Stimulated activated effector memory CD8-positive, alpha-beta T cell treated with anti-CD3 and anti-CD28 coated beads, Interleukin-12 subunit alpha, Interleukin-12 subunit beta, amount 100 ng/mL, for 72 hours (primary cell): ENCODE measurements at regions not wholly inside any gene's neighbourhood (a gene's known extent, or its start where the extent isn't known, plus 50 kb on each side); places are given as distances from the start of the nearest gene placed in this dataset.
A peak's percentile ranks its signal among the peaks of the same experiment; 100 is the strongest.

Experiments
- ATAC-seq: fragments of 150-1000 bp; cut with Tn5 transposase; 2 replicates; pipeline ENCODE4 v1.10.0; 2021
- DNase-seq, 2 donors: peaks; one replicate each; pipeline ENCODE4 v3.0.0; 2021 to 2022; ENCODE audit warnings: low spot score in 2 of 2
- H3K27ac Mint-ChIP-seq: one replicate; pipeline ENCODE4 v1.8.0; 2022; ENCODE audit warnings: mild to moderate bottlenecking, mixed read lengths
- H3K36me3 Mint-ChIP-seq: one replicate; pipeline ENCODE4 v1.8.0; 2022; ENCODE audit warnings: mild to moderate bottlenecking, mixed read lengths
- H3K4me1 Mint-ChIP-seq: one replicate; pipeline ENCODE4 v1.8.0; 2022; ENCODE audit warnings: mixed read lengths
- H3K4me3 Mint-ChIP-seq: one replicate; pipeline ENCODE4 v1.8.0; 2022; ENCODE audit warnings: mild to moderate bottlenecking, mixed read lengths
- H3K9me3 Mint-ChIP-seq: one replicate; pipeline ENCODE4 v1.8.0; 2022; ENCODE audit warnings: mixed read lengths

DNA sequence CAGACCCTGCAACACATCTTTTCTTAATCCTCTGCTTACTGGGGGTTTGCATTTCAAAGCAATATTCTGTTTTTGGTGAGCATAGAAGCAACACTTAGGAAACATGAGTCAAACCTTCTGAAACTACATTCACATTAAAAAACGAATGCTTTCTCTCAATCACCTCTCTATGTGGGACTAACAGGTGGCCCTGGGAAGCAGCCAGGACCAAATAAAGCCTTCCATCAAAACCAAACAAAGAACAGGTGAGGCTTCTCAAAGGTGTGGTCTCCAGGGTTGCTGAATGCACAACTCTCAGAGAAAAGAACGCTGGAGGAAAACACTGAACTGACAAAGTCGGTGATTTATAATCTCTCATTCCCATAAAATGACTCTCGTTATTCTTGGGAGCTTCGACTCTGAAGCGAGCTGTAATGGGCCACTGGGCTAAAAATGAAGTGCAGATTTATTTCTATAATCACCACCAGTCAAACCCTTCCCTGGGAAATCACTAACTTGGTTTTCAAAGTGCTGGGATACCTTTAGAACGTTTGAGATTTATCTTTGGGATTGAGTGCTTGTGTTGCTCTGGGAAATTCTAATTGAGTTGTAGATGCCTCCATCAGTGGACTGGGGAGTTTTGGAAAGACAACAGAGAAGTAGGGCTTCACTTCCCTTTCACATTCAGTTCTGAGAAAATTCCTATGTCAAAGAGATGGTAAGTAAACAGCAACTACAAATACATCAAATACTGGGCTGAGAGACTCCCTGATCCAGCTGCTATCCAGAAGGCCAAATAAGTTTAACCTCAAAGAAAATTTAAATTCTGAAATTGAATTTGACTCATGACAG lies 262.0 kb upstream of the TMPO start:
- no peaks in the 10 kb centered on the region for H3K9me3 Mint-ChIP-seq
- ATAC-seq: no peak
- H3K4me1 Mint-ChIP-seq: no peaks in the 10 kb centered on the region
- no peak overlapping the region for H3K4me3 Mint-ChIP-seq
- no peaks in the 10 kb centered on the region for H3K36me3 Mint-ChIP-seq
- no peak overlapping the region for H3K27ac Mint-ChIP-seq
- no peak for DNase-seq

DNA sequence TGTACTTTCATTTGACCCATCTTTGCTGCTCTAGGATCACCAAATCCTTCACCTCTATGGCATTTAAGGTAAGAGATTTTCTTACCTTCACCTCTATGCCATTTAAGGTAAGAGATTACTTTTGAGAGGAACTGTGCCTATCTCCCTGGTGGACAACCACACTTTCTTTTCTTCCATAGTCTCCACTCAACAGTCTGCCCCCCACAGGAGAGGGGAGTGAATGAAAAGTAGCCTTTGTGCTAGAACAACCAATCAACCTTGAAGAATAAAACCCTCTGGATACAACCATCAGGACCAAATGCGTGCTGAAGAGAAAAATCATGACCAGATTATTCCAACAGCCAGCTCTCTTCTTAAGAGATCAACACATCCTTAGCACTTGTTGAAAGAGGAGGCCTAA lies 258.6 kb upstream of the TMPO start:
- no peaks in the 10 kb centered on the region for H3K9me3 Mint-ChIP-seq
- ATAC-seq (no peak), DNase-seq (no peak)
- no peak overlapping the region for H3K4me3 Mint-ChIP-seq
- no peak overlapping the region for H3K27ac Mint-ChIP-seq
- no peaks in the 10 kb centered on the region for H3K4me1 Mint-ChIP-seq
- no peaks in the 10 kb centered on the region for H3K36me3 Mint-ChIP-seq

DNA sequence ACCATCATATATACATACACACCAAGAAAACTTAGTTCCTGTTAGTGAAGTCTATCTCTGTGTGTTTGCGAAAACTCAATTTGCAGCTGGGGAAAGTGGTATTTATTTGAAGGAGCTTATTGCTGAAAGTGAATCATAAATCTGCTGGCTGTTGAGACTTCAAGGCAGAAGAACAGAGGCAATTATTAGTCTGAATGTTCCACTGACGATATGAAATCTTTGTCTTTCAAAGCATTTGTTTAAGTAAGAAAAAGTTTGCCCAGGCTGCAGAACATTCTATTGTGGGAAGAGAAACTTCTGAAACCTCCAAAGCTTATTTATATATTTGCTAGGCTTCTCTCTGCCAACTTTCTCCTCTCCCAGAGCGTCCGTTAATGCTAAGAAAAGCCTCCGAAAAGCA lies 255.7 kb upstream of the TMPO start:
- H3K36me3 Mint-ChIP-seq: no peaks in the 10 kb centered on the region
- no peak overlapping the region for H3K4me3 Mint-ChIP-seq
- H3K27ac Mint-ChIP-seq: no peak overlapping the region
- H3K4me1 Mint-ChIP-seq: no peaks in the 10 kb centered on the region
- no peak for DNase-seq
- no peak for ATAC-seq
- no peaks in the 10 kb centered on the region for H3K9me3 Mint-ChIP-seq

DNA sequence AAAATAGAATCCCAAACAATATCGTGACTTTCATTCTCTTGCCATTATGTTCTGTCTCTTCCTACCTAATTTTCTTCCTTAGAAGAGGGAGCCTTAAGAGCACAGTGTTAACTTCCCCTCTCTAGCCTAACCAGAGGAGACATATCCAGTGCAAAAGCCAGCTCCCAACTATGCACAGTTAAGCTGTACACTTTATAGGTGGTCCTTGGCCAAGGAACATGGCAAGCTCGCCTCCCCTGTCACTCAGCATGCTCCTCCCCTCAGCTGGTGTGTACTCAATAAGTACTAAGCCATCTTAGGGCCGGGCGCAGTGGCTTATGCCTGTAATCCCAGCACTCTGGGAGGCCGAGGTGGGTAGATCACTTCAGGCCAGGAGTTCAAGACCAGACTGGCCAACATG lies 255.1 kb upstream of the TMPO start:
- H3K9me3 Mint-ChIP-seq: no peaks in the 10 kb centered on the region
- H3K4me1 Mint-ChIP-seq: no peaks in the 10 kb centered on the region
- H3K4me3 Mint-ChIP-seq: no peak overlapping the region
- H3K36me3 Mint-ChIP-seq: no peaks in the 10 kb centered on the region
- DNase-seq: no peak
- no peak overlapping the region for H3K27ac Mint-ChIP-seq
- no peak for ATAC-seq

DNA sequence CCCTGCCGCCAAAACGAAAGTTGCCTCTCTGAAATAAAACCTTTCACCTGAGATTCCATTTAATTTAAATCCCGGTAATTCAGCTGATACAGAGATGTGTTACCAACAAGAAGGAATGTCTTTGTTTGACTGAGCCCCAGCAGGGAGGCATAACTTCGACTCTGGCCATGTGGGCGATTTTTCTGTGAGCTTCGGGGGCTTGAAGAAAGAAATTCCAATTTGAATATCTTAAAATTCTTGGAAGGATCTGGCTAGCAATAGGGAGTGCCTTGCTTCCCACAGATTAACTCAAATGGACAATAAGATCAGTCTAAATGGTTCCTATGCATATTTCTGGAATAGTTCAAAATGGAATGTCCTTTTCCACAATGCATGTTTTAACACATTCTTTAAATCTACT lies 252.5 kb upstream of the TMPO start:
- peaks cover 3% of the 10 kb centered on the region for H3K9me3 Mint-ChIP-seq

DNA sequence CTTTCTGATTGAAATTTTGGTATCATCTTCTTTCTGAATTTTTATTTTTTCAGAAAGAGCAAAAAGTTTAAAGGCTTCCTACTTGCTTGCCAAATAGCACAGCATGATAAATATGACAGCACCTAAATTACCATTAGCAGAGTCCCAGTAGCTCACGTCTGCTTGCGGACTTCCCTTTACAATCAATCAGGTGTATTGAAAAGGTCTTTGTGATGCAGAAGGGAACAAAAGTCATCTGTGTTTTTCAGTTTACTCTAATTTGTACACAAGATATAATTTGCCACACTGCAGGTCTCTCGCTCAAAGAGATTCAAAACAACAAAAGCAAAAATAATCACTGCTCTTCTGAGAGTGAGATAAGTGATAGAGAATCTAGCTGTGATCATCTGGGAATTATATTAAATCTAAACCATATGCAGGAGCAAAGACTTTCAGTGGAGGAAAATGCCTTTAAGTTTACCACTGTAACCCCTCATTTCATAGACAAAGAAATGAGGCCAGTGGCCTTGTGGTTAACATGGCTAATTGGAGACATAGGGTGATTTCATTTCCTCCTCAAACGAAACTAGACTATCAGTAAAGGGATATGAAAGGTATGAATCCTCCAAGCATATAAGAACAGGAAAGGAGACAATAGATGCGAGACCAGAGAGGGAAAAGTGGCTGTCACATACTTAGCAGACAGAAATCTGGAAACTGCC lies 240.8 kb upstream of the TMPO start:
- ATAC-seq (no peak), DNase-seq (no peak)
- Mint-ChIP-seq H3K36me3 (no peaks in the 10 kb centered on the region), H3K27ac (no peak overlapping the region), H3K4me3 (no peak overlapping the region), H3K4me1 (no peaks in the 10 kb centered on the region), H3K9me3 (no peaks in the 10 kb centered on the region)

More for the DNA sequence above, 252.5 kb upstream of the TMPO start:
- Mint-ChIP-seq H3K4me3 (no peak overlapping the region), H3K36me3 (no peaks in the 10 kb centered on the region), H3K27ac (no peak overlapping the region), H3K4me1 (no peaks in the 10 kb centered on the region)
- DNase-seq (no peak), ATAC-seq (no peak)

DNA sequence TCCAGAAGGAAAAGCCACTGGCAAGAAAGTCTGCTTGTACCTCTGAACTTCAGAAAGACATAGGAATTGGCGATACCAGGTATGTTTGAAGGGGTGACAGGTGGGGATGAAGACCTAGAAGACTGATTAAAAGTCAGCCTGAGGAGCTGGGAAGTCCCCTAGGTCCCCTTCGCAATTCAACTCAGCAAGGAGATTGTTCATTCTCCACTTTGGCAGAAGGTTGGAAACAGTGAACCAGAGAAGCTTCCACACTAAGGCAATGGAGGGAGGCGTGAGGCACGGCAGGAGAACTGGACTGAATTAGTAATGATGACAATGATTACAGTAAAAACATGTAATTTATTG lies 240.3 kb upstream of the TMPO start:
- no peaks in the 10 kb centered on the region for H3K4me1 Mint-ChIP-seq
- ATAC-seq: no peak
- no peaks in the 10 kb centered on the region for H3K36me3 Mint-ChIP-seq
- H3K9me3 Mint-ChIP-seq: no peaks in the 10 kb centered on the region
- no peak overlapping the region for H3K4me3 Mint-ChIP-seq
- no peak for DNase-seq
- no peak overlapping the region for H3K27ac Mint-ChIP-seq

DNA sequence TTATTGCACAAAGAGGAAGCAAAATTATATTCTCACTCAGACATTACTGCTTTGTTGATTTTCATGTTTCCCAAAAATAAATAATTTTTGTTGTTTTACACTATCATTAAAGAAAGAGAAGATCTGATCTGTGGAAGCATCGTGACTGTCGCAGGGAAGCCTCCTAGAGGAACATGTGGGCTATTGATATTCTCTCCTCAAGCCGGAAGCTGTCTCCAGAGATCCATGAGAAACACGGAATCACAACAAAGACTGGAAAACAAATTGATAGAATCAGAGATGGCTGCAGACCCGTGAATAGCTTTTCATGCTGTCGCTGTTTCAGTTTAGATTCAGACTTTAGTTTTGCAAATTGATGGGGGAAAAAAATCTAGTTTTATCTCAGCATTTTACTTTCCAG lies 235.2 kb upstream of the TMPO start:
- no peaks in the 10 kb centered on the region for H3K4me1 Mint-ChIP-seq
- no peaks in the 10 kb centered on the region for H3K36me3 Mint-ChIP-seq
- no peaks in the 10 kb centered on the region for H3K9me3 Mint-ChIP-seq
- DNase-seq (no peak), ATAC-seq (no peak)
- no peak overlapping the region for H3K4me3 Mint-ChIP-seq
- no peak overlapping the region for H3K27ac Mint-ChIP-seq

DNA sequence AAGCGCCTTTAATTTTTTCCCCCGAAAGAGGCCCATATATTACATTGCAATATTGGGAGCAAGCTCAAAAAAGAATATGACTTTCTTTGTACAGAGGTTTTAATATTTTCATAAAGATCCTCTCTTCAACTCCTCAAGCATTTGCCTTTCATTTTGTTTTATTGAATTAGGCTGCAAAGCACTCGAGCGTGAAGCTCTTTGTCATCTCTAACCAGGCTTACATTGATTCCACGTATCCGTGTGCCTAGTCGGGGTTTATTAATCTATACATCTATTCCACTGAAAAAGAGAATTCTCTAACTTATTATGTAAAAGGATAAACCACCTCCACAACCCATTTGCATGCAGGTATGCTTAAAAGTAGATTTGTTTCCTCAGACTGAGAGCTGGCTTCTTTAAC lies 234.8 kb upstream of the TMPO start:
- Mint-ChIP-seq H3K4me3 (no peak overlapping the region), H3K9me3 (no peaks in the 10 kb centered on the region), H3K36me3 (no peaks in the 10 kb centered on the region), H3K27ac (no peak overlapping the region), H3K4me1 (no peaks in the 10 kb centered on the region)
- ATAC-seq (no peak), DNase-seq (no peak)

DNA sequence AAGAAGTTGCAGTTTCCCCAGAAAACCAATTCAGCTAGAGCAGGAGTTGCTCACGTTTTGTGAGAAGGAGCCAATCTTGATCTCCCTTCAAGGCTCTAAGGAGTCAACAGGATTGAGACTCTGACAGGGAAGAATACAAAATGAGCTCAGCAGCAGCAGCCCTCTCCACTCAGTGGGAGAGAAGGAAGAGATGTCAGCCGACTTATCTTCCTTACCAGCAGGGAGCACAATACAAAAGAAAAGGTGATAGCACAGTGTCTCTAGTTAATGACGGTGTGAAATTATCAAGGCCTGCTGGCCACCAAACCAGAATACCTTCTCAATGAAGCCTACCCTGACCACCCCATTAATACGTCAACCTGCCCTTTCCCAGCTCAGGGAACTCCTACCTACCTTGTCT lies 223.6 kb upstream of the TMPO start:
- H3K9me3 Mint-ChIP-seq: no peaks in the 10 kb centered on the region
- H3K27ac Mint-ChIP-seq: no peak overlapping the region
- no peak for ATAC-seq
- H3K4me1 Mint-ChIP-seq: no peaks in the 10 kb centered on the region
- no peak for DNase-seq
- no peaks in the 10 kb centered on the region for H3K36me3 Mint-ChIP-seq
- H3K4me3 Mint-ChIP-seq: no peak overlapping the region

DNA sequence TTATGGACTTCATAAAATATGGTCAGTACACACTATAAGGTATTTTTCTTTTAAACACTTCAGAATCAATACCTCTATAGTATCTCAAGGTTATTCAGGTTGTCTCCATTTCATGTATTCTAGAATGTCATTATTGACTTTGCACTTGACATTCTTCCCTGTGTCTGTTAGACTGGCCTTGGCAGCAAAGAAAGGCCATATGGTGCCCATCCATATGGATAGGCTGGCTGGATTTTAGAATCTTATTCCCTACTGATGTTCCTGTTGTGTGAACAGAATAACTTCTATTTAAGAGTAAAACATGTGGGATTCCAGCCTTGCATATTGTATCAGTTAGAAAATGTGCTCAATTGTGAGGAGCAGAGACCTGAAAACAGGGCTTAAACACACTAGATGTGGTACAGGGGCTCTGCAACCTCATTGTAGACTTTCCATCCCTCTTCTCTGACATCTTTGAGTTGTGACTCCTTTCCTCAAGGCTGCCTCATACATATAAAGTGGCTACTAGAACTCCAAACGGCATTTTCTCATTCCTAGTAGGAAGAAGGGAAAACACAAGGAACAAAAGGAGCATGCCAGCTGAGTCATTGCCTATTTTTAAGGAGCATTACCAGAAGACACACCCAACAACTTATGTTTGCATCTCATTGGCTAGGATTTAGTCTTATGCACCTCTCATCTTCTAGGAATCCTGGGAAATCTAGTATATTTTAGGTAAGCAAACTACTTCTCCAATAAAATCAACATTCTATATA lies 221.2 kb upstream of the TMPO start:
- DNase-seq: no peak
- Mint-ChIP-seq H3K4me3 (no peak overlapping the region), H3K4me1 (no peaks in the 10 kb centered on the region), H3K36me3 (no peaks in the 10 kb centered on the region), H3K27ac (no peak overlapping the region), H3K9me3 (no peaks in the 10 kb centered on the region)
- ATAC-seq: no peak

DNA sequence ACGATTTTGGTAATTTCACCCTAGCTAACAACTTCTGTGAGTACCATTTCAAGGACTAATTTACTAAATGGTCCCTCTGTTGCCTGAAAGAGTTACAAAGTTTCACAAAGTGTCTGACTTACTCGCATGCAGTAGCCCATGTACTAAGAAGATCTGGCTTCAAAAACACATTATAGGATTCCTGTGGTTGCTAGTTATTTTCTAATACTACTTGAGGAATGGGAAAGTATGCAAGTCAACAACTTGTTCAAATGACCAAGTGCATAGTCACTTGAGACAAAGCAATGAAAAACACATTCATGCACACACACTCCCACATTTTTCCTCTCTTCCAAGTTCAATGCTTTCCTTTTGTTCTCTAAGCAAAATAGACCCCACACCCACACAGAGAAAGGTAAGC lies 219.7 kb upstream of the TMPO start:
- DNase-seq: no peak
- H3K36me3 Mint-ChIP-seq: no peaks in the 10 kb centered on the region
- H3K27ac Mint-ChIP-seq: no peak overlapping the region

DNA sequence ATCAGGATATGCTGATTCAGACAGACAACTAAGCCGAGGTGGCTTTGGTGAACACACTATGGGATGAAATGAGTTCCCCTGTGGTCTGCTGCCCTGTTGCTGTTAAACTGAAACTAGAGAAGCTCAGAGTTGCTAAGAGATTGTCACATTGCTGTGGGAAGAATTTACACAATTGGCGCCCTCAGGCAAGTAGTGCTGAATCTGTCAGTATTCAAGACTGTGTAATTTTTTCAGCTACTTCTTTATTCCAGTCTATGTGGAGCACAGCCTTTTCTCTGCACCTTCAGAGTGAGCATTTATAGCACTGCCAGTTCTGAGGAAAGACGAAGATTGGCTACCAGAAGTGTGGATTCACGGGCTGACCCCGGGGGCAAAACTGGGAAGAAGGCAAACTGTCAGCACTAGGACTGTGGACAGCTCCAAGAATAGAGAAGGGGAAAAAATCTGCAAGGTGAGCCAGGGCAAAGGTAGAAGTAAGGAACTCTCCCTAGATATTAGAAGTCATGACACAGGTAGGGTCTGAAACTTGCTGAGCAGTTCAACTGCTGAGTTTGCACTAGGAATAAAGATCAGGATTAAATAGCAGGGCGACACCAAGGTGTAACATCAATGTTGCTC lies 218.8 kb upstream of the TMPO start:
- DNase-seq (no peak), ATAC-seq (no peak)
- Mint-ChIP-seq H3K36me3 (no peaks in the 10 kb centered on the region), H3K4me1 (no peaks in the 10 kb centered on the region), H3K9me3 (no peaks in the 10 kb centered on the region), H3K4me3 (no peak overlapping the region), H3K27ac (no peak overlapping the region)

More for the DNA sequence above, 219.7 kb upstream of the TMPO start:
- ATAC-seq: no peak
- Mint-ChIP-seq H3K4me1 (no peaks in the 10 kb centered on the region), H3K4me3 (no peak overlapping the region), H3K9me3 (no peaks in the 10 kb centered on the region)

DNA sequence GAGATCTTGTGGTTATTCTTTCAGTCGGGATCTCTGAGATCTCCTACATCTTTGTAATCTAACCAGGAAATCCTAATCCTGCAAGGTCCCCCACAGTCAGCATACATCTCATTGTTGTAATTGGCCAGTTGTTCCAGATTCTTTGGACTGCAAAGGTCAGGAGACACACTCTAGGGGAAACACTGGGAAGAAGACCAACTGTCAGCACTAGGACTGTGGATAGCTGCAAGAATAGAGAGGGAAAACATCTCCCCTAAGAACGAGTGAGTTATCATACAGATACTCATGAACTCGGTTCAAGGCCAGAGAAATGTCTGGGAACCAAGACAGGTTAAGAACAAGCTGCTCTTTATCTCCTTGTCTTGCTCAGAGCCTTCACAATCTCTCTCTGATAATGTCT lies 217.9 kb upstream of the TMPO start:
- no peaks in the 10 kb centered on the region for H3K9me3 Mint-ChIP-seq
- no peak overlapping the region for H3K4me3 Mint-ChIP-seq
- ATAC-seq (peak; percentile 13), DNase-seq (no peak)
- H3K4me1 Mint-ChIP-seq: no peaks in the 10 kb centered on the region
- H3K27ac Mint-ChIP-seq: no peak overlapping the region
- H3K36me3 Mint-ChIP-seq: no peaks in the 10 kb centered on the region

DNA sequence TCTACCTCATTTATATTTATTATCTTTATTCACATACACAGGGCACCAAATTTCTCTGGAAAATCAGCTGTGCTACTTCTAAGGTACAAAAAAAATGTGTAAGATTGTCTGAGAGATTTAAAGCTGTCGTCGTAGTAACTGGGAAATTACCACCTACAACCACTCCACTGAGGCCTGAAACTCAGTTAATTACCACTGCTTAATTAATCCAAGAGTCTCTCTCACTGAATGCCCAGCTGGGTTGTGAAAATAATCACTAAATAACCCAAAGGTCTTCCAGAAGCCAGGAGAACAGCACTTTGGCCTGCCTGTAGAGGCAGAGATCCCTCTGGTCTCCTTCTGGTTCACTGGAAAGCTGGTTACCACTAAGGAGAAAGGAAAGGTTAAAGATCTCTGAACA lies 207.2 kb upstream of the TMPO start:
- ATAC-seq: no peak
- no peak overlapping the region for H3K27ac Mint-ChIP-seq
- no peak overlapping the region for H3K4me3 Mint-ChIP-seq
- no peaks in the 10 kb centered on the region for H3K36me3 Mint-ChIP-seq
- H3K4me1 Mint-ChIP-seq: no peaks in the 10 kb centered on the region
- no peaks in the 10 kb centered on the region for H3K9me3 Mint-ChIP-seq
- DNase-seq: no peak
